ENCODE measurements at regions not wholly inside any gene's neighbourhood (a gene's known extent, or its start where the extent isn't known, plus 50 kb on each side); places are given as distances from the start of the nearest gene placed in this dataset.

GRCh38 chr9:2317591-2317990, 302.4 kb downstream of the SMARCA2 start:
- no peak for DNase-seq

- DNase-seq, result no peak
Measured at GRCh38 chr9:2319421-2319820, 302.2 kb upstream of the VLDLR start.

- DNase-seq, result no peak
Measured at GRCh38 chr9:2320114-2320513, 301.5 kb upstream of the VLDLR start.

- no peak for DNase-seq
Measured at GRCh38 chr9:2320632-2321031, 301.0 kb upstream of the VLDLR start.

- no peak for DNase-seq
Measured at GRCh38 chr9:2321523-2322148, 300.0 kb upstream of the VLDLR start.

GRCh38 chr9:2324742-2325141, 296.8 kb upstream of the VLDLR start:
- DNase-seq, result no peak

DNA sequence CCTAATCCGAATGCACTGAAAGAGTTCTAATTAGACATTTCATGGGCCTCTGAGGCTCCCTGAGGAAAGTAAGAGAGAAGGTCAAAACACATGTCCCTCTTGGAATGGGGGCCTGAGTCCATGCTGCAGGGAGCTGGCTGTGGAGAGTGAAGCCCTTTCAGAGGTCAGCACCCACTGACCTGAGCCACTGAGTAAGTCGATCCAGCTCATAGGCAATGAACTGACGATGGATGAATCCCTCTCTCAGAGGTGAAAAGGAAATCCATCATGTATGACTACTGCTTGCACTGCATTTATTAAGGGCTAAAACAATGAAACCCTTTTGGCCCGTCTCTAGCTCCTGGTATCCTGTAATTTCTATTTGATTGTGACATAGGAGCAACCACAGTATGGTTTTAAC, 288.9 kb upstream of the VLDLR start:
- DNase-seq, result no peak

- no peak for DNase-seq
Measured at GRCh38 chr9:2335260-2335659, 286.3 kb upstream of the VLDLR start.

- no peak for DNase-seq
Measured at GRCh38 chr9:2336055-2336454, 285.5 kb upstream of the VLDLR start.

GRCh38 chr9:2337131-2337530, 284.5 kb upstream of the VLDLR start:
- DNase-seq, result peak; percentile 65

GRCh38 chr9:2337627-2338026, 284.0 kb upstream of the VLDLR start:
- DNase-seq, result no peak

GRCh38 chr9:2338777-2339365, 282.7 kb upstream of the VLDLR start:
- no peak for DNase-seq

- DNase-seq, result no peak
Measured at GRCh38 chr9:2339416-2339815, 282.2 kb upstream of the VLDLR start.

DNA sequence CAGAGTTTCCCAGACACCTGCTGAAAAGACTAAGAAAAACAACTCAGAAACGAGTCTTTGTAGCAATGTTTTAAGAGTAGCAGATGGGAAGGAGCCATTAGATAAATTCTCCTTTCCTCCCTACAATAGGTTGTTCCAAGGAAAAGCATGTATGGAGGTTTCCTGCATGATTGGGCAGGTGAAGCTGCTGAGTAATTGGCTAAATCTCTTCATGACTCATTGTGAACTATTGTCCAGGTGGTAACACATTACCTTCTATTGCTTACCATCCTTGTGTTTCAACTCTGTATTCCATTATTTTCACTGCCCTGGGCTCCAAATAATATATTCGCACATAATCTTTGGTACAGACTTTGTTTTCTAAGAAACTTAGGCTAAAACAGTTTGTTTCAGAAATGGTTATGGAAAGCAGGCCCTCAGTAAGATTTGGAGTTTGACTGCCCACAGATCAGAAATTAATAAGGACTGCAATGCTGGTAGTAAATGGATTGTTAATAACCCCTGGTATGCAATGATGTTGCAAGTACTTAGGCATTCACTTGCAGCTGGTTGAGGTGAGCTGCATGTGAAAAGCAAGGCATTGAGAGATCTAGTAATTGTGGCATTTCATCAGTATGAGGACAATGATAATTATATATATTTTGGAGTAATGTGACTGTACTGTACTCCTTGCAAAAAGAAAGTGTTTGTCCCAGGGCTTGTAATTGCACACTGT, 281.4 kb upstream of the VLDLR start:
- no peak for DNase-seq

DNA sequence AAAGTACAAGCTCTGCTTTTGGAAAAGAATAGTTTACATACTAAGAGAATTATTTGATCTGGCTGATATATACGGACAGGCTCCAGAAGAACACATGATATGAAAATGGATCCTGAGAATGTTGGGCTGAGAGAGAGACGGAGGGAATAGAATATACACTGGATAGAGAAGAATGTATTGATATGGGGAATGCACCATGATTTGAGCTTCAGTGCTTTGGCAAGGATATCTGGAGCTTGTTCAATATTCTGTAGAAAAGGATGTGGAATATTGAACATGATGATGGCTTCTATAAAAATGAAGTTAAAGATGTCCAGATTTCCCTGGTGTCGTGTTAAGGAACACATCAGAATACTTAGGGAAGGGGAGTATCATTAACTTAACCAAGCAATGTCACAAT, 280.5 kb upstream of the VLDLR start:
- no peak for DNase-seq

DNA sequence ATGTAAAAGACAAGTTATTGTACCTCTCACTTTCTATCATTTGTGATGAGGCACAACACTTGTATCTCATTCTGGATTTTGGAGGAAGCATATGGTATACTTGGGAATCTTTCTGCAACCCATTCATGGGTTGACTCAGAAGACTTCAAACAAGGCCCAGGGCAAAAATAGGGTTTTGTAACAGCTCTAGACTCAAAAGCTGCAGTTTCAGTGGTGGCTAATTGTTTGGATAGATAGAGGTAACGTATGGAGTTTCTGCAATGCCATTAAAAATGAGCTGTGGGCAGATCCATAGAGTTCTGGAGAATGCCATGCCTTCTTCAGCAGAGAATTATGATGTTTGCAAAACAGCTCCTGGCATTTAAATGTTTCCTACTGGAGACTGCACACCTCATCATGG, 279.6 kb upstream of the VLDLR start:
- no peak for DNase-seq

DNA sequence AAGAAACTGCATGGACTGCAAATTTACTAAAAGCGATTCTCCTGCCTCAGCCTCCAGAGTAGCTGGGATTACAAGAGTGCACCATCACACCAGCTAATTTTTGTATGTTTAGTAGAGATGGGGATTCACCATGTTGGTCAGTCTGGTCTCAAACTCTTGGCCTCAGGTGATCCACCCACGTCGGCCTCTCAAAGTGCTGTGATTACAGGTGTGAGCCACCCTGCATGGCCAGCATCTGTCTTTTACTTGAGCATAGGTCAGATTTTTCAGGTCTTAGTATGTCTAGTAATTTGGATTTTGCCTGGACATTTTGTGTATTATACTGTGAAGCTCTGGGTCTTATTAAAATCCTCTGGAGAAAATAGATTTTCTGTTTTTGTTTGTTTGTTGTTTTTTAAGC, 277.8 kb upstream of the VLDLR start:
- no peak for DNase-seq

DNA sequence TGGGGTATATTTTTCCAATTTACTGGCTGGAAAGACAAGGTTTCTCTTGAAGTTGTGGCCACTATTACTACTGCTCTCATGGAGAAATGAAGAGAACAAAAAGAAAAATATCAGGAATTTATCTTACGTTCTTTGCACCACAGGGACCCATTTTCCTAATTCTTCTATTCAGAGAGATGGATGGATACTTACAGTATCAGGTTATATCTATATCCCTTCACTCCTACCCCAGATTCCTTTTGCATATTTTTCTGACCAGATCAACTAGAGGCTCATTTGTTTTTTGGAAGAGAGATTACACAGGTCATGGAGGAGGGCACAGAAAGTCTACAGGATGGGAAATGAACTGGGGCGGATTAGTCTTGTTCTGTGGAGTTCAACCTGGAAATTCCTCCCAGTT, 277.2 kb upstream of the VLDLR start:
- DNase-seq, result no peak

- no peak for DNase-seq
Measured at GRCh38 chr9:2345013-2345412, 276.6 kb upstream of the VLDLR start.

GRCh38 chr9:2346277-2346913, 275.2 kb upstream of the VLDLR start:
- DNase-seq, result no peak

GRCh38 chr9:2351324-2351723, 270.3 kb upstream of the VLDLR start:
- DNase-seq, result no peak

GRCh38 chr9:2354216-2354615, 267.4 kb upstream of the VLDLR start:
- no peak for DNase-seq

- DNase-seq, result no peak
Measured at GRCh38 chr9:2354856-2355696, 266.5 kb upstream of the VLDLR start.

All from DMS79 treated with DMSO at 0.1 percent for 48 hours (cell line).